Lower leg skin (tissue), 3 donors: ENCODE measurements at regions not wholly inside any gene's neighbourhood (a gene's known extent, or its start where the extent isn't known, plus 50 kb on each side); places are given as distances from the start of the nearest gene placed in this dataset.

Source experiments
- CTCF ChIP-seq, 3 donors: fragments of 450-650 bp; IDR thresholded peaks; one replicate each; pipeline ENCODE4 v1.5.1; 2016; ENCODE audit warnings: antibody characterized with exemption in 3 of 3, mild to moderate bottlenecking in 3 of 3, moderate library complexity in 2 of 3
- POLR2A ChIP-seq, 2 donors: fragments of 450-650 bp; IDR thresholded peaks; one replicate each; pipeline ENCODE4 v1.6.1; 2016 to 2017; ENCODE audit warnings: antibody characterized with exemption in 2 of 2, mild to moderate bottlenecking in 1 of 2, moderate library complexity in 1 of 2

GRCh38 chr2:181189951-181190350, 209.5 kb downstream of the UBE2E3 start:
- TF ChIP-seq CTCF (IDR thresholded peaks at IDR 0.05), result no peak
- TF ChIP-seq POLR2A (IDR thresholded peaks at IDR 0.05), result no peak
